ENCODE measurements at regions not wholly inside any gene's neighbourhood (a gene's known extent, or its start where the extent isn't known, plus 50 kb on each side); places are given as distances from the start of the nearest gene placed in this dataset.

DNA sequence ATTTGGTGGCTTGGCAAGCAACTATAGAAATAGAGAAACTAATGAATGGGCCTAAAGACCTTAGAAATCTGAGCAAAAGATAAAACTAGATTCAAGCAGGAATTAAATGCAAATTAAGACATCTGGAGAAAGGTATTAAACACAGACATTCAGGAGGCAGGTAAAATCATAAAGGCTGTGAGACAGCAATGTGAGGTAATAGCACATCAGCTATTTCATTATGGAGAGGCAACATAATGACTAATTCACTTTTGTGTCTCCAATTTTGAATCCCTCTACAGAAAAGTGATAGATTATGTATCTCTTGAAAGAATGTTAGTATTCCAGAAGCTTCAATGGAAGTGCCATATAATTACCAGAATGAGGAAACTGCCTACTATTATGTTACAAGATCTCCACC lies 175.9 kb upstream of the LRIG3 start:
- Histone ChIP-seq H3K27ac (ENCODE audit: low read depth, low read length) (no peak overlapping the region), H3K27me3 (ENCODE audit: insufficient read depth, low read length) (no peaks in the 10 kb centered on the region), H3K4me3 (ENCODE audit: low read depth, low read length) (no peak overlapping the region), H3K4me1 (ENCODE audit: control insufficient read depth, insufficient read depth, low read length, unreplicated experiment) (peaks cover 9% of the 10 kb centered on the region), H3K36me3 (ENCODE audit: insufficient read depth, low read length) (no peaks in the 10 kb centered on the region), H3K79me2 (ENCODE audit: control insufficient read depth, insufficient read depth, low read length, unreplicated experiment) (no peaks in the 10 kb centered on the region), H2AFZ (ENCODE audit: low read length, unreplicated experiment) (no peak overlapping the region)

DNA sequence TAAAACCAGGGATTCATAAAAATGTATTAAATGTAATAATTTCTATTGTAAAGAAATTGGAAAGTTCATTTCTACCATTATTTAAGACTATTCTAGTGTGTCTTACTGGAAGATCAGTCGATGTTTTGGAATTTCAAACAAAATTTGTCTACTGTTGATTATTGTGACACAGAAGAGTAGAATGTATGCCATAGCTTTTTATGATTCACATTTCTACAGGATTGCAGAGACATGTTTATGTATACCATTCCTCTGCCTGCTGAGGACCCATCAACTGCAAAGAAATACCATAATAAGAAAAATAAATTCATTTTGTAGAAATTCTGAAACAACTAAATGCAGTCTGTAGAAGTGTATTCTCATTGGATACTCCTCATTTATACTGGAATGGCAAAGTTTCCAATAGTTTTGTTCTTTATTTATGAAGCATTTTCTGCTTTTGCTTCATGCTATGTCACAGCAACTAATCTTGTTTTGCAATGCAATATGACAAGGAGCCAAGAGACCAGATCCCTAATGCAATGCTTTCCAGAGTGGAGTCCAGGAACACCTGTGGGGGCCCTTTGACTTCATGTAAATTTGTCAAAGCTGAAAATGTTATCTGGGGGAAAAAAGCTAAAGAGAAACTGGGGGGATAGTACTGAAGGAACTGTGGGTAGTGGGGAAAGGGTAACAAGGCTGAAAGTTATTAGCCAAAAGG lies 172.9 kb upstream of the LRIG3 start:
- H2AFZ ChIP-seq (ENCODE audit: low read length, unreplicated experiment) = no peak overlapping the region
- H3K27ac ChIP-seq (ENCODE audit: low read depth, low read length) = no peak overlapping the region
- H3K4me3 ChIP-seq (ENCODE audit: low read depth, low read length) = no peak overlapping the region
- H3K79me2 ChIP-seq (ENCODE audit: control insufficient read depth, insufficient read depth, low read length, unreplicated experiment) = no peaks in the 10 kb centered on the region
- H3K4me1 ChIP-seq (ENCODE audit: control insufficient read depth, insufficient read depth, low read length, unreplicated experiment) = peaks cover 14% of the 10 kb centered on the region
- H3K36me3 ChIP-seq (ENCODE audit: insufficient read depth, low read length) = no peaks in the 10 kb centered on the region
- no peaks in the 10 kb centered on the region for H3K27me3 ChIP-seq (ENCODE audit: insufficient read depth, low read length)

DNA sequence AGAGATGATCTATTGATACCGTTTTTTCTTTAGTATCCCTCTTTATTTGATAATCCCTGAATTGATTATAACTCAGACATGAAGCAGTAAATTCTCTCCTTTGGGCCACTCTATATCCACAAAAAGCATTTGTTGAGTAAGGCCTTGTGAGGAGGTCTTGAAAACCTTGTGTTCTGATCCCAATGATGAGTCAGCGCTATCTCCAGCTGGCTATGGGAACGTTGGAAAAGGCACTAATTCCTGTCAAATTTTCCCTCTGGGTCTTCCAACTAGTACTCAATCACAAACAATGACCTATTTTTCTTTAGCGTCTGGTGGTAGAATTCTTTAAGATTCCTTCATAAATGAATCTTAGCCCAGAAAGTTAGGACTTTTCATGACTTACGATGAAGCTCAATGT lies 168.4 kb upstream of the LRIG3 start:
- Histone ChIP-seq H3K4me3 (ENCODE audit: low read depth, low read length) (no peak overlapping the region), H3K4me1 (ENCODE audit: control insufficient read depth, insufficient read depth, low read length, unreplicated experiment) (peaks cover 35% of the 10 kb centered on the region), H2AFZ (ENCODE audit: low read length, unreplicated experiment) (peak overlapping the region; percentile 69), H3K36me3 (ENCODE audit: insufficient read depth, low read length) (no peaks in the 10 kb centered on the region), H3K79me2 (ENCODE audit: control insufficient read depth, insufficient read depth, low read length, unreplicated experiment) (no peaks in the 10 kb centered on the region), H3K27me3 (ENCODE audit: insufficient read depth, low read length) (no peaks in the 10 kb centered on the region), H3K27ac (ENCODE audit: low read depth, low read length) (no peak overlapping the region)

DNA sequence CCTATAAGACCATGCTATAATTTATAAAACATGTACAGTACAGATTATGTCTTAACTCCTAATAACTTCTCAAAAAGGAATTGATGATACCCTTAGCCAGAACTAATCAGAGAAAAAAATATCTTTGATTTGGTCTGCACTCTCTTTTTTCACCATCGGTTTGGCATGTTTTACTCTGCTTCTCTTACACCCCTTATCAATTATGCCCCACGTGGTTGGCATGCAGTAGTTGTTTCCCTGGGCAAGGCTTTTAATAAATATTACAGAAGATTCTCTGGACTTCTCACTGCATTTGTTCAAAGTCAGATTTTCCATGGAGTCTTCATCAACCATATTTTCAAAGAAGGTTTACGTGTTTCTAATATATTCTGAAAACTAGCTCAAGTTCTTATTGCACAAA lies 167.4 kb upstream of the LRIG3 start:
- no peak overlapping the region for H3K27ac ChIP-seq (ENCODE audit: low read depth, low read length)
- peaks cover 26% of the 10 kb centered on the region for H3K4me1 ChIP-seq (ENCODE audit: control insufficient read depth, insufficient read depth, low read length, unreplicated experiment)
- H2AFZ ChIP-seq (ENCODE audit: low read length, unreplicated experiment) = no peak overlapping the region
- no peak overlapping the region for H3K4me3 ChIP-seq (ENCODE audit: low read depth, low read length)
- H3K27me3 ChIP-seq (ENCODE audit: insufficient read depth, low read length) = no peaks in the 10 kb centered on the region
- H3K79me2 ChIP-seq (ENCODE audit: control insufficient read depth, insufficient read depth, low read length, unreplicated experiment) = no peaks in the 10 kb centered on the region
- no peaks in the 10 kb centered on the region for H3K36me3 ChIP-seq (ENCODE audit: insufficient read depth, low read length)

DNA sequence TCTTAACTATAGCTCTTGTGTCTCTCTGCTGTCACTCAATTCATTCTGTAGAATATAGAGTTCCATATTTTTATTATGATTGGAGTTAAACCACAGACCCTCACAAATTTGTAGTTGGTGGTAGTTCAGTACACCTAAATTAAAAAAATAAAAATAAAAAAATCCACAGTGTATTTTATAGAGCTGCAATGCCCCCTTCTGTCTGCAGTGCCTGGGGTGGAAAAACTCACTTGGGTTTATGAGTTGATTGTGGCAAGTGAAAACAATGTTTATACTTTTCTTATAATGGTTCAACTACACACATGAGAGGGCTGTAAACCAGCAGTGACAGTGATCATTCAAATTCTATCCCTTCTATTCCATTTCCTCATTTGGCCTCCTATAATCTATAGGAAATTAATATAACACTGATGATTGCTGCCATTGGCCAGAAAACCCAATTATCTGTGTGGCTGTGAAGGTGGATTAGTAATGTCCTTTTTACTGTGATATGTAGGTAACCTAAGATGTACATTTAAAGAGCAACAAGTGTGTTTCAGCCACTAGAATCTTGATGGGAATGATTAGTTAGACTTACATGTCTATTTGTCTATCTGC lies 166.9 kb upstream of the LRIG3 start:
- H2AFZ ChIP-seq (ENCODE audit: low read length, unreplicated experiment) = no peak overlapping the region
- H3K27me3 ChIP-seq (ENCODE audit: insufficient read depth, low read length) = no peaks in the 10 kb centered on the region
- no peak overlapping the region for H3K27ac ChIP-seq (ENCODE audit: low read depth, low read length)
- H3K79me2 ChIP-seq (ENCODE audit: control insufficient read depth, insufficient read depth, low read length, unreplicated experiment) = no peaks in the 10 kb centered on the region
- H3K4me1 ChIP-seq (ENCODE audit: control insufficient read depth, insufficient read depth, low read length, unreplicated experiment) = peaks cover 26% of the 10 kb centered on the region
- H3K4me3 ChIP-seq (ENCODE audit: low read depth, low read length) = no peak overlapping the region
- H3K36me3 ChIP-seq (ENCODE audit: insufficient read depth, low read length) = no peaks in the 10 kb centered on the region

DNA sequence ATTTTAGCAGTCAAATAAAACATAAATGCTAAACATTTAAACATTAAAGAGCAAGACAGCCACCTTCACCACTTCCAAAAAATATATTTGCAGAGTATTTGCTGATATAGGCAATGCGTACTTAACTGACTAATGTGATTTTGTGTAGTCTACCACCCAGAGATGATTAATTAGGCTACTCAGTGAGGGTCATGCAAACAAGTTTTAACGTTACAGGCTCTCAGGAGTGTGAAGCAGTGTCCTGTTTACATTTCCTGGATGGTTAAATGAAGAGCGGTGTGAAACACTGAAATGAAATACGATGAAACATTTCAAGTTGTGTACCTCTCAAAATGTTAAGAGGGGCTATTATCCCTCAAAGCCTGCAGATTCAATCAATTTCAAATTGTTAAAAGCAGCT lies 165.8 kb upstream of the LRIG3 start:
- peaks cover 26% of the 10 kb centered on the region for H3K4me1 ChIP-seq (ENCODE audit: control insufficient read depth, insufficient read depth, low read length, unreplicated experiment)
- no peaks in the 10 kb centered on the region for H3K36me3 ChIP-seq (ENCODE audit: insufficient read depth, low read length)
- no peak overlapping the region for H3K27ac ChIP-seq (ENCODE audit: low read depth, low read length)
- H3K27me3 ChIP-seq (ENCODE audit: insufficient read depth, low read length) = no peaks in the 10 kb centered on the region
- no peaks in the 10 kb centered on the region for H3K79me2 ChIP-seq (ENCODE audit: control insufficient read depth, insufficient read depth, low read length, unreplicated experiment)
- H3K4me3 ChIP-seq (ENCODE audit: low read depth, low read length) = no peak overlapping the region
- H2AFZ ChIP-seq (ENCODE audit: low read length, unreplicated experiment) = no peak overlapping the region

DNA sequence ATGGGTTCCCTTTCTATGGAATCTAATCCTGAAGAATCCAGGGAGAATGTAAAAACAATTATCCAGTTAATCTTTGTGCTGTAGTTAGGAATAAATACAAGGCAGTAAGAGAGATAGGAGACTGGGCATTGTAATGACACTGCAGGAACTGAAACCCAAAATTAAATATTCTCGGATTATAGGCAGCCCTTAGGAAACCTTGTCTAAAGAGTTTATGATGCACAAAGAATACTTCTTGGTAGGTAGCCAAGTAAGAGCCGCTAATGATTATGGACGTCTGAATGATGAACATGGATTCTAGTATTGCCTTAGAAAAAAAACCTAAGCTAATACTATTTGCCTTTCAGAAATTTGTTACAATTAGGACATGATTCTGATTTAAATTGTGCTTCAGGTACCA lies 165.4 kb upstream of the LRIG3 start:
- Histone ChIP-seq H3K36me3 (ENCODE audit: insufficient read depth, low read length) (no peaks in the 10 kb centered on the region), H3K27ac (ENCODE audit: low read depth, low read length) (no peak overlapping the region), H2AFZ (ENCODE audit: low read length, unreplicated experiment) (no peak overlapping the region), H3K79me2 (ENCODE audit: control insufficient read depth, insufficient read depth, low read length, unreplicated experiment) (no peaks in the 10 kb centered on the region), H3K27me3 (ENCODE audit: insufficient read depth, low read length) (no peaks in the 10 kb centered on the region), H3K4me1 (ENCODE audit: control insufficient read depth, insufficient read depth, low read length, unreplicated experiment) (peaks cover 26% of the 10 kb centered on the region), H3K4me3 (ENCODE audit: low read depth, low read length) (no peak overlapping the region)

DNA sequence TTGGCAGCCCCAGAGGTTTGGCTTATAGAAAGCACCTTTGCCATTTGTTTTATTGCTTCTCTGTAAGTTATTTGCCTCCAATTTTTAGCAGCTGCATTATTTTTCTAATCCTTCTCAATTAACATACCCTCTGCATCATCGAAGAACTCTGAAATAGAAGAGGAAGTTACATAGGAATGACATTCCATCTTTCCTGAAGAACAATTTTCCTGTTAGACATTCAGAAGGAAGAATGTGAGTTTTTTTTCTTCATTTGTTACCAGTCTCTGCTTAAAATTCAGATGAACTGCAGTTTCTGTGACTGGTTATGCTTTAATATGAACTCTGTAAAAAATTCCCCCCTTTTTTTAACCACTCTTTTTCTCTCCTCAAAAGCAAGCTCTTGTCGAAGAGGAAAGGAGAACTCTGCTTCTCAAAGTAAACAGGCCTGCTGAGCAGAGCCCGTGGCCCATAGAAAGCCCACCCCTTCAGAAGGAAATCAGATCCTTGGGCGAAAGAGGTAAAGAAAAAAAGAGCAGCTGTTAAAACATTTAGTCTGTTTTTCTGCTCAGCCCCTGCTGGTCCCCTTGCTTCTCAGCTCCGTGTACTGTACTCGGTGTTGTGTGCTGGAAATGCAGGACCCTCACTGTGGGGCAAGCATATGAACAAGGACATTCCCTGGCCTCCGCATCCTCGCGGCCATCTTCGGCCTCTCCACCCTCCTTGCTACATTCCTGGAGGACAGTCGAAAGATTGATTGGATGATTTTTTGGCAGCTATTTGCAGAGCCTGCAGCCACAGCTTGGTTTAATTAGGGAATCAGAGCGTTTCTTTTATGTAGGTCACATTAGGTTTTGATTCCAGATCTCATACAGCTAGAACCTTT lies 164.4 kb upstream of the LRIG3 start:
- Histone ChIP-seq H3K27me3 (ENCODE audit: insufficient read depth, low read length) (no peaks in the 10 kb centered on the region), H3K79me2 (ENCODE audit: control insufficient read depth, insufficient read depth, low read length, unreplicated experiment) (no peaks in the 10 kb centered on the region), H3K4me3 (ENCODE audit: low read depth, low read length) (peak overlapping the region; percentile 24; the same call in 1 of the 2 replicates), H3K4me1 (ENCODE audit: control insufficient read depth, insufficient read depth, low read length, unreplicated experiment) (peaks cover 26% of the 10 kb centered on the region), H3K27ac (ENCODE audit: low read depth, low read length) (no peak overlapping the region), H2AFZ (ENCODE audit: low read length, unreplicated experiment) (peak overlapping the region; percentile 92), H3K36me3 (ENCODE audit: insufficient read depth, low read length) (no peaks in the 10 kb centered on the region)

DNA sequence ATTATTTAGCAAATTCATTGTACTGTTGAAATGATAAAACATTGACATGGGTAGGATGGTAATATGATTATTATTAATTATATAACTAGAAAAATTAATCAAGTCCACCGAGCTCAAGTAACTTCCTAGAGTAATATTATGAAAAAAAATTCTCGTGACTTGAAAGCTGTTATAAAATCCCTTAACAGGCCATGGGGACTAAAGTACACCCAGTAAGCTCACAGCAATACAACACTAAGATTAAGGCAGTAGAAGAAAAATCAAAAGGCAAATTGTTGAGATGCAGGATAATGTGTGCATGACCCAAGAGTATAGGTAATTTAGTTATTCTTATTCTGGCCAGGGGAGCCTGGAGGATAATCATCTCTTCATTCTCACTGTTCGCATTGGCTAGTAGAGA lies 162.6 kb upstream of the LRIG3 start:
- Histone ChIP-seq H2AFZ (ENCODE audit: low read length, unreplicated experiment) (no peak overlapping the region), H3K4me3 (ENCODE audit: low read depth, low read length) (no peak overlapping the region), H3K4me1 (ENCODE audit: control insufficient read depth, insufficient read depth, low read length, unreplicated experiment) (peaks cover 21% of the 10 kb centered on the region), H3K27ac (ENCODE audit: low read depth, low read length) (no peak overlapping the region), H3K79me2 (ENCODE audit: control insufficient read depth, insufficient read depth, low read length, unreplicated experiment) (no peaks in the 10 kb centered on the region), H3K27me3 (ENCODE audit: insufficient read depth, low read length) (no peaks in the 10 kb centered on the region), H3K36me3 (ENCODE audit: insufficient read depth, low read length) (no peaks in the 10 kb centered on the region)

DNA sequence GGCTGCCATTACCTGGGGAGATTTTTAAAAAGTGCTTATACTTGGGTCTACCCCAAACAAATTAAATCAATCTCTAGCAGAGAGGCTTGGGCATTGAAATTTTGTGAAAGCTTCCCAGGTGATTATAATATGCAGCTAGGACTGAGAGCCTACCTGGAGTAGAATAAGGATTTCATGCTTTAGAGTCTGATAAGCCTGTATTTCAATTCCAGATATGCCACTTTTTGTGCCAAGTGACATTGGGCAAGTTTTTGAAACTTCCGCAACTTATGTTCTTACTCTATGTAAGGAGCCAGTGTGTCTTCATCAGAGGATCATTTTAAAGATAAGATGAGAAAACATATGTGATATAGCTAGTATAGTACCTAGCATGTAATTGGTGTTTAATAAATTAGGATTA lies 159.8 kb upstream of the LRIG3 start:
- H3K4me3 ChIP-seq (ENCODE audit: low read depth, low read length) = no peak overlapping the region
- H3K79me2 ChIP-seq (ENCODE audit: control insufficient read depth, insufficient read depth, low read length, unreplicated experiment) = no peaks in the 10 kb centered on the region
- H3K36me3 ChIP-seq (ENCODE audit: insufficient read depth, low read length) = no peaks in the 10 kb centered on the region
- no peak overlapping the region for H3K27ac ChIP-seq (ENCODE audit: low read depth, low read length)
- peaks cover 13% of the 10 kb centered on the region for H3K4me1 ChIP-seq (ENCODE audit: control insufficient read depth, insufficient read depth, low read length, unreplicated experiment)
- H3K27me3 ChIP-seq (ENCODE audit: insufficient read depth, low read length) = no peaks in the 10 kb centered on the region
- H2AFZ ChIP-seq (ENCODE audit: low read length, unreplicated experiment) = no peak overlapping the region

Data from ACC112 (cell line).